CD14-positive monocyte (primary cell): ENCODE measurements at regions not wholly inside any gene's neighbourhood (a gene's known extent, or its start where the extent isn't known, plus 50 kb on each side); places are given as distances from the start of the nearest gene placed in this dataset.

Experiments used
- DNase-seq, 3 donors: peaks; one replicate each; pipeline ENCODE4 v3.0.0-alpha.2; 2011 to 2022
- H2AFZ ChIP-seq: 2 replicates; pipeline ENCODE4 v1.6.0; 2012; ENCODE audit warnings: mild to moderate bottlenecking, low read depth, low read length, inconsistent platforms; ENCODE audit not compliant: insufficient read depth, poor library complexity, severe bottlenecking
- H3K27ac ChIP-seq, 2 donors: 1 replicate in 1 of 2; 2 replicates in 1 of 2; pipeline ENCODE4 v1.5.1; 2012 to 2013; ENCODE audit warnings: low read length in 2 of 2, control low read depth in 1 of 2, inconsistent platforms in 1 of 2, low read depth in 1 of 2, mild to moderate bottlenecking in 1 of 2
- H3K27me3 ChIP-seq, 2 donors: one replicate each; pipeline versions ENCODE4 v1.6.0 to v1.6.1; 2011 to 2013; ENCODE audit warnings: low read length in 2 of 2; ENCODE audit not compliant: control insufficient read depth in 2 of 2, insufficient read depth in 2 of 2
- H3K36me3 ChIP-seq, 2 donors: replicated peaks in 1 of 2; 1 replicate in 1 of 2; 2 replicates in 1 of 2; pipeline versions ENCODE4 v1.5.1 to v1.6.1; 2012 to 2013; ENCODE audit warnings: low read length in 2 of 2, control low read depth in 1 of 2, inconsistent platforms in 1 of 2, mild to moderate bottlenecking in 1 of 2; ENCODE audit not compliant: insufficient read depth in 2 of 2, control insufficient read depth in 1 of 2
- H3K4me1 ChIP-seq, 2 donors: 1 replicate in 1 of 2; 2 replicates in 1 of 2; pipeline versions ENCODE4 v1.5.1 to v1.6.1; 2012 to 2013; ENCODE audit warnings: low read length in 2 of 2, control low read depth in 1 of 2, inconsistent platforms in 1 of 2, mild to moderate bottlenecking in 1 of 2, moderate library complexity in 1 of 2; ENCODE audit not compliant: insufficient read depth in 2 of 2, control insufficient read depth in 1 of 2
- H3K4me2 ChIP-seq: replicated peaks from 2 replicates; pipeline ENCODE3; 2012; ENCODE audit warnings: low read length, moderate library complexity, mild to moderate bottlenecking; ENCODE audit not compliant: poor library complexity, severe bottlenecking; ENCODE audit errors: extremely low read depth
- H3K4me3 ChIP-seq, 3 experiments: fragments of 200-600 bp in 1 of 3; sonication (generic) in 1 of 3; replicated peaks in 1 of 3; 1 replicate in 2 of 3; 2 replicates in 1 of 3; pipeline ENCODE4 v1.5.1; 2011 to 2013; ENCODE audit warnings: low read length in 3 of 3, mild to moderate bottlenecking in 3 of 3, control low read depth in 2 of 3, low read depth in 2 of 3, inconsistent platforms in 1 of 3, moderate library complexity in 1 of 3
- H3K79me2 ChIP-seq: 2 replicates; pipeline ENCODE4 v1.6.0; 2012; ENCODE audit warnings: mild to moderate bottlenecking, control low read depth, inconsistent platforms, low read length, moderate library complexity; ENCODE audit not compliant: insufficient read depth
- H3K9ac ChIP-seq: 2 replicates; pipeline ENCODE4 v1.6.0; 2017; ENCODE audit warnings: low read length, mild to moderate bottlenecking; ENCODE audit not compliant: insufficient read depth, poor library complexity, severe bottlenecking
- H3K9me3 ChIP-seq, 2 donors: replicated peaks in 1 of 2; 1 replicate in 1 of 2; 2 replicates in 1 of 2; pipeline versions ENCODE4 v1.5.1 to v1.6.1; 2012 to 2013; ENCODE audit warnings: low read length in 2 of 2, control low read depth in 1 of 2; ENCODE audit not compliant: control insufficient read depth in 1 of 2, insufficient read depth in 1 of 2
- H4K20me1 ChIP-seq: 2 replicates; pipeline ENCODE4 v1.6.0; 2012; ENCODE audit warnings: mild to moderate bottlenecking, low read length, control low read depth, moderate library complexity; ENCODE audit not compliant: insufficient read depth
- H3K27ac Mint-ChIP-seq, 7 donors: one replicate each; pipeline ENCODE4 v1.8.0; 2020; ENCODE audit warnings: mild to moderate bottlenecking in 7 of 7, mixed read lengths in 7 of 7, moderate library complexity in 6 of 7, inconsistent platforms in 2 of 7
- H3K27me3 Mint-ChIP-seq, 3 donors: one replicate each; pipeline ENCODE4 v1.8.0; 2021 to 2022; ENCODE audit warnings: low read depth in 3 of 3, mild to moderate bottlenecking in 3 of 3, mixed read lengths in 3 of 3, moderate library complexity in 3 of 3, inconsistent platforms in 1 of 3
- H3K36me3 Mint-ChIP-seq, 2 donors: one replicate each; pipeline ENCODE4 v1.8.0; 2020; ENCODE audit warnings: mixed read lengths in 2 of 2, inconsistent platforms in 1 of 2, mild to moderate bottlenecking in 1 of 2
- H3K4me1 Mint-ChIP-seq: one replicate; pipeline ENCODE4 v1.8.0; 2020; ENCODE audit warnings: mild to moderate bottlenecking, mixed read lengths
- H3K4me3 Mint-ChIP-seq, 2 donors: one replicate each; pipeline ENCODE4 v1.8.0; 2020; ENCODE audit warnings: mild to moderate bottlenecking in 2 of 2, mixed read lengths in 2 of 2, moderate library complexity in 1 of 2
- H3K9me3 Mint-ChIP-seq, 7 donors: one replicate each; pipeline ENCODE4 v1.8.0; 2020 to 2022; ENCODE audit warnings: mixed read lengths in 7 of 7, mild to moderate bottlenecking in 6 of 7, moderate library complexity in 6 of 7, inconsistent platforms in 2 of 7
- WGBS: methylation state at CpG from one replicate; pipeline ENCODE4 v1.1.5; 2013; ENCODE audit warnings: missing lambda C conversion rate; ENCODE audit not compliant: insufficient coverage; 5-methylcytosine and 5-hydroxymethylcytosine counted together
- intact Hi-C, 2 donors: fragments of 100-400 bp; cut with micrococcal nuclease; formaldehyde crosslinking; loops; one replicate each; pipeline versions ENCODE4 v1.15.0 to v1.15.1; 2023
- TF ChIP-seq, protein P1 (sequence below): fragments of 200-600 bp; IDR thresholded peaks from one replicate; pipeline ENCODE4 v1.8.0; 2022; ENCODE audit warnings: antibody characterized with exemption, mild to moderate bottlenecking

DNA sequence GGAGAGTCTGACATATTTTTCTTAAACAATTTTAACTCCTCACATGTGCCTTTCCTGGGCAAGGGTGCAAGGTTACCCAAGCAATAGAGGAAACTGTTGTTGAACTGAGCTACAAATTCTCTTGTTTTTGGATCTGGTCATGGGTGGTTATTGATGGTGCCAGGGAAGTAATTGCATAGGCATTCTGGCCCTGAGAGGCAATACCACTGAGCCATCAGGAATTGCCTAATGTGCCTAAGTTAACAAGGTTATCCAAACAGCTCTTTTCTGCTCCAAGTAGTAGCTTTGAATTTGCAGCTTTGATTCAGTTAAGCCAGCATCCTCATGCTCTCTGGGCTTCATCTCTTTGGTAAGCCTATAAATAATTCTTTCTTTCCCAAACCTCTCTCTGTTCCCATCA lies 266.0 kb upstream of the BTBD3 start:
- Mint-ChIP-seq H3K9me3 (peaks cover 2 to 17% (median 6%) of the 10 kb centered on the region in 7 donors), H3K27ac (no peak overlapping the region), H3K36me3 (no peaks in the 10 kb centered on the region), H3K4me3 (no peak overlapping the region), H3K27me3 (peaks cover 0 to 1% (median 0%) of the 10 kb centered on the region in 3 donors), H3K4me1 (no peaks in the 10 kb centered on the region)
- H3K79me2 ChIP-seq: no peaks in the 10 kb centered on the region
- H3K27ac ChIP-seq: no peak overlapping the region
- TF ChIP-seq, protein P1, sequence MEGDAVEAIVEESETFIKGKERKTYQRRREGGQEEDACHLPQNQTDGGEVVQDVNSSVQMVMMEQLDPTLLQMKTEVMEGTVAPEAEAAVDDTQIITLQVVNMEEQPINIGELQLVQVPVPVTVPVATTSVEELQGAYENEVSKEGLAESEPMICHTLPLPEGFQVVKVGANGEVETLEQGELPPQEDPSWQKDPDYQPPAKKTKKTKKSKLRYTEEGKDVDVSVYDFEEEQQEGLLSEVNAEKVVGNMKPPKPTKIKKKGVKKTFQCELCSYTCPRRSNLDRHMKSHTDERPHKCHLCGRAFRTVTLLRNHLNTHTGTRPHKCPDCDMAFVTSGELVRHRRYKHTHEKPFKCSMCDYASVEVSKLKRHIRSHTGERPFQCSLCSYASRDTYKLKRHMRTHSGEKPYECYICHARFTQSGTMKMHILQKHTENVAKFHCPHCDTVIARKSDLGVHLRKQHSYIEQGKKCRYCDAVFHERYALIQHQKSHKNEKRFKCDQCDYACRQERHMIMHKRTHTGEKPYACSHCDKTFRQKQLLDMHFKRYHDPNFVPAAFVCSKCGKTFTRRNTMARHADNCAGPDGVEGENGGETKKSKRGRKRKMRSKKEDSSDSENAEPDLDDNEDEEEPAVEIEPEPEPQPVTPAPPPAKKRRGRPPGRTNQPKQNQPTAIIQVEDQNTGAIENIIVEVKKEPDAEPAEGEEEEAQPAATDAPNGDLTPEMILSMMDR: no peak
- intact Hi-C loops: no loop called here
- H3K9me3 ChIP-seq: peaks cover 10% of the 10 kb centered on the region in 2 donors
- H4K20me1 ChIP-seq: no peaks in the 10 kb centered on the region
- no peak overlapping the region for H3K4me2 ChIP-seq
- DNase-seq: no peak
- H3K4me3 ChIP-seq: no peak overlapping the region
- H3K27me3 ChIP-seq: no peaks in the 10 kb centered on the region
- no peak overlapping the region for H3K9ac ChIP-seq
- no peak overlapping the region for H2AFZ ChIP-seq
- no peaks in the 10 kb centered on the region for H3K36me3 ChIP-seq
- H3K4me1 ChIP-seq: no peaks in the 10 kb centered on the region

DNA sequence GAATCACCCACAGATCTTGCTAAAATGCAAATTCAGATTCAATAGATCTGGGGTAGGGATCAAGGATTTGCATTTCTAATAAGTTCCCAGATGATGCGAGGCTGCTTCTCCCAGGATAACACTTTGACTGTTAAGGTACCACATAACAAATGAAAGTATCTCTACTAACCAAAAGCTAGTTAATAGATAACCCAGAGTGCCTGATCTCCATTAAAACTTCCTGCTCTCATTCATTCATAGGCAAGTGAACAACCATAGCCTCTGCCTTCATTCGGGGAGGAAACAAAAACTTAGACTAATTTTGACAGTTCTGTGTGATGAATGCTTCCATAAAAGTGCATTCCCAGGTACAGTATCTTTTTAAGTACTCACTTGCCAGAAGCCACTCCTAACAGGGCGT lies 265.6 kb upstream of the BTBD3 start:
- Histone ChIP-seq H3K27ac (no peak overlapping the region), H2AFZ (no peak overlapping the region), H3K9me3 (peaks cover 5 to 6% of the 10 kb centered on the region in 2 donors), H3K9ac (no peak overlapping the region), H3K27me3 (no peaks in the 10 kb centered on the region), H3K4me2 (no peak overlapping the region), H3K36me3 (no peaks in the 10 kb centered on the region), H4K20me1 (no peaks in the 10 kb centered on the region), H3K4me1 (no peaks in the 10 kb centered on the region), H3K79me2 (no peaks in the 10 kb centered on the region), H3K4me3 (no peak overlapping the region)
- Mint-ChIP-seq H3K27ac (no peak overlapping the region), H3K9me3 (peaks cover under 1 to 15% (median 4%) of the 10 kb centered on the region in 7 donors), H3K36me3 (no peaks in the 10 kb centered on the region), H3K4me1 (no peaks in the 10 kb centered on the region), H3K27me3 (peaks cover 0 to 1% (median 0%) of the 10 kb centered on the region in 3 donors), H3K4me3 (no peak overlapping the region)
- intact Hi-C loops: no loop called here
- TF ChIP-seq, protein P1: no peak
- 100% methylated on average over 1 of the region's 3 CpGs for WGBS
- no peak for DNase-seq
